Keratinocyte (primary cell): ENCODE measurements at regions not wholly inside any gene's neighbourhood (a gene's known extent, or its start where the extent isn't known, plus 50 kb on each side); places are given as distances from the start of the nearest gene placed in this dataset.

Experiments used
- EZH2 ChIP-seq: IDR thresholded peaks from one replicate; pipeline ENCODE4 v1.6.1; 2012; ENCODE audit warnings: inconsistent platforms, mild to moderate bottlenecking, low read length, moderate library complexity
- TF ChIP-seq, protein P1 (sequence below), 3 experiments: IDR thresholded peaks in 1 of 3; conservative IDR thresholded peaks in 1 of 3; optimal IDR thresholded peaks in 1 of 3; 2 replicates in 2 of 3; 3 replicates in 1 of 3; pipeline versions ENCODE3 to v1.5.1; 2011; ENCODE audit warnings: low read length in 3 of 3, mild to moderate bottlenecking in 3 of 3, moderate library complexity in 2 of 3, control low read depth in 1 of 3, inconsistent platforms in 1 of 3; ENCODE audit not compliant: insufficient read depth in 2 of 3; ENCODE audit errors: extremely low read depth in 1 of 3

DNA sequence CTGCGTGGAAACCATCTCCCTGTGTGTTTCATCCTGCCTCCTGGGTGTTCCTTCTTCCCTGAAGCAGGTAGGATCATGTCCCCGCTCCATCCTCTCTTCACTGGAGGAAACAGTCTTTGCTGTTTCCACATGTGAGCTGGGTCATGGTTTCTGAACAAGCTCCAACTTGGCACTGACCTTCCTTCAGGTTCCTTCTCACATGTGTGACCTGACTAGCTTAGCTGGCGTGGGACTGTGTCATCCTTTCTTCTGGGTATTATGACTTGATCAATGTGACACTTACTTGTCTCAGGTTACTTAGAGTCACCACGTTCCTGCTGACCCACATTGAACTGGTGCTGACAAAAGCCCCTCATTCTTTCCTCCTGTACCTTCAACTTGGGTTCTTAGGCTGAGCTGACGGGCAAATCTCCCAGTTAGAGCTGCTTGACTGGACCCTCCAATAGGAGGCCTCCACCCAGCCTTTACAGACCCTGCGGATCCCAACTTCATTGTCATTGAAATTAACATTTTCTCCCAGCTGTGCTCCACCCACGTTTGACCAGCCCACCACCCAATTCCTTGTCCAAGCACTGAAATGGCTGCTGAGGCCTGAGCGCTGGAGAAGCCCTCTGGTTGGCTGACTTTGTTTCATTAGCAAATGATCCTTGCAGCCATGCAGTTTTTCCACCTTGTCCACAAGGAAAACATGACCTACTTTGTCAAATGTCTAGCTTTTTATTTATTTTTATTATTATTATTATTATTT is 128.1 kb downstream of the DDX1 start:
- TF ChIP-seq, protein P1, sequence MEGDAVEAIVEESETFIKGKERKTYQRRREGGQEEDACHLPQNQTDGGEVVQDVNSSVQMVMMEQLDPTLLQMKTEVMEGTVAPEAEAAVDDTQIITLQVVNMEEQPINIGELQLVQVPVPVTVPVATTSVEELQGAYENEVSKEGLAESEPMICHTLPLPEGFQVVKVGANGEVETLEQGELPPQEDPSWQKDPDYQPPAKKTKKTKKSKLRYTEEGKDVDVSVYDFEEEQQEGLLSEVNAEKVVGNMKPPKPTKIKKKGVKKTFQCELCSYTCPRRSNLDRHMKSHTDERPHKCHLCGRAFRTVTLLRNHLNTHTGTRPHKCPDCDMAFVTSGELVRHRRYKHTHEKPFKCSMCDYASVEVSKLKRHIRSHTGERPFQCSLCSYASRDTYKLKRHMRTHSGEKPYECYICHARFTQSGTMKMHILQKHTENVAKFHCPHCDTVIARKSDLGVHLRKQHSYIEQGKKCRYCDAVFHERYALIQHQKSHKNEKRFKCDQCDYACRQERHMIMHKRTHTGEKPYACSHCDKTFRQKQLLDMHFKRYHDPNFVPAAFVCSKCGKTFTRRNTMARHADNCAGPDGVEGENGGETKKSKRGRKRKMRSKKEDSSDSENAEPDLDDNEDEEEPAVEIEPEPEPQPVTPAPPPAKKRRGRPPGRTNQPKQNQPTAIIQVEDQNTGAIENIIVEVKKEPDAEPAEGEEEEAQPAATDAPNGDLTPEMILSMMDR (optimal IDR thresholded peaks at IDR 0.05 in 1 of 3, IDR thresholded peaks at IDR 0.05 in 1 of 3, conservative IDR thresholded peaks at IDR 0.05 in 1 of 3; ENCODE audit: extremely low read depth in 1 of 3, insufficient read depth in 2 of 3, low read length in 3 of 3) = no peak
- no peak for TF ChIP-seq EZH2
